Peyer's patch (tissue), 4 donors: ENCODE measurements at regions not wholly inside any gene's neighbourhood (a gene's known extent, or its start where the extent isn't known, plus 50 kb on each side); places are given as distances from the start of the nearest gene placed in this dataset.

Source experiments
- DNase-seq, 3 donors: peaks; one replicate each; pipeline ENCODE4 v3.0.0-alpha.2; 2017 to 2019
- H3K27ac ChIP-seq, 4 donors: fragments of 200-600 bp; sonication (generic); one replicate each; pipeline ENCODE4 v1.5.1; 2016 to 2019
- H3K27me3 ChIP-seq, 2 donors: fragments of 200-600 bp; sonication (generic); one replicate each; pipeline ENCODE4 v1.5.1; 2019
- H3K36me3 ChIP-seq, 3 donors: fragments of 200-600 bp; sonication (generic); one replicate each; pipeline ENCODE4 v1.5.1; 2016 to 2019
- H3K4me1 ChIP-seq, 4 donors: fragments of 200-600 bp; sonication (generic); one replicate each; pipeline ENCODE4 v1.5.1; 2016 to 2019
- H3K4me3 ChIP-seq, 4 donors: fragments of 200-600 bp; sonication (generic); 1 replicate in 3 of 4; 2 replicates in 1 of 4; pipeline ENCODE4 v1.5.1; 2016 to 2019; ENCODE audit warnings: mild to moderate bottlenecking in 1 of 4
- H3K9me3 ChIP-seq, 4 donors: fragments of 200-600 bp; sonication (generic); one replicate each; pipeline ENCODE4 v1.5.1; 2016 to 2019; ENCODE audit warnings: mild to moderate bottlenecking in 1 of 4
- POLR2A ChIP-seq, 2 donors: fragments of 450-650 bp; IDR thresholded peaks; one replicate each; pipeline ENCODE4 v1.5.1; 2017; ENCODE audit warnings: antibody characterized with exemption in 2 of 2, mild to moderate bottlenecking in 2 of 2, moderate library complexity in 2 of 2
- TF ChIP-seq, protein P1 (sequence below), 6 experiments: fragments of 450-650 bp in 4 of 6; fragments of 200-600 bp in 2 of 6; sonication (generic) in 1 of 6; IDR thresholded peaks; one replicate each; pipeline ENCODE4 v1.5.1; 2017 to 2019; ENCODE audit warnings: antibody characterized with exemption in 6 of 6, mild to moderate bottlenecking in 3 of 6, moderate library complexity in 1 of 6

DNA sequence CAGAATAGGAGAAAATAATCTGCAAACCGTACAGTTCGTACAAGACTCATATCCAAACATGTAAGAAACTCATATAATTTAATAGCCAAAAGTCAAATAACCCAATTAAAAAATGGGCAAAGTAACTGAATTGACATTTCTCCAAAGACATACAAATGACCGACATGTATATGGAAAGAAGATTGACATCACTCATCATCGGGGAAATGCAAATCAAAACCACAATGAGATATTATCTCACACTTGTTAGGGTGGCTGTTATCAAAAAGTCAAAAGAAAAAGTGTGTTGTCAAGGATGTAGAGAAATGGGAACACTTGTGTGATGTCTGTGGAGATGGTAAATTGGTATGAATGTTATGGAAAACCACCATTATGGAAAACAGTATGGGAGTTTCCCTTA lies 70.5 kb upstream of the STXBP5 start:
- Histone ChIP-seq H3K27ac (no peak overlapping the region), H3K27me3 (no peaks in the 10 kb centered on the region), H3K36me3 (no peaks in the 10 kb centered on the region), H3K4me1 (no peaks in the 10 kb centered on the region), H3K9me3 (no peaks in the 10 kb centered on the region), H3K4me3 (no peak overlapping the region)
- DNase-seq, result no peak
- TF ChIP-seq, protein P1, sequence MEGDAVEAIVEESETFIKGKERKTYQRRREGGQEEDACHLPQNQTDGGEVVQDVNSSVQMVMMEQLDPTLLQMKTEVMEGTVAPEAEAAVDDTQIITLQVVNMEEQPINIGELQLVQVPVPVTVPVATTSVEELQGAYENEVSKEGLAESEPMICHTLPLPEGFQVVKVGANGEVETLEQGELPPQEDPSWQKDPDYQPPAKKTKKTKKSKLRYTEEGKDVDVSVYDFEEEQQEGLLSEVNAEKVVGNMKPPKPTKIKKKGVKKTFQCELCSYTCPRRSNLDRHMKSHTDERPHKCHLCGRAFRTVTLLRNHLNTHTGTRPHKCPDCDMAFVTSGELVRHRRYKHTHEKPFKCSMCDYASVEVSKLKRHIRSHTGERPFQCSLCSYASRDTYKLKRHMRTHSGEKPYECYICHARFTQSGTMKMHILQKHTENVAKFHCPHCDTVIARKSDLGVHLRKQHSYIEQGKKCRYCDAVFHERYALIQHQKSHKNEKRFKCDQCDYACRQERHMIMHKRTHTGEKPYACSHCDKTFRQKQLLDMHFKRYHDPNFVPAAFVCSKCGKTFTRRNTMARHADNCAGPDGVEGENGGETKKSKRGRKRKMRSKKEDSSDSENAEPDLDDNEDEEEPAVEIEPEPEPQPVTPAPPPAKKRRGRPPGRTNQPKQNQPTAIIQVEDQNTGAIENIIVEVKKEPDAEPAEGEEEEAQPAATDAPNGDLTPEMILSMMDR (IDR thresholded peaks at IDR 0.05), result no peak
- no peak for TF ChIP-seq POLR2A (IDR thresholded peaks at IDR 0.05)

DNA sequence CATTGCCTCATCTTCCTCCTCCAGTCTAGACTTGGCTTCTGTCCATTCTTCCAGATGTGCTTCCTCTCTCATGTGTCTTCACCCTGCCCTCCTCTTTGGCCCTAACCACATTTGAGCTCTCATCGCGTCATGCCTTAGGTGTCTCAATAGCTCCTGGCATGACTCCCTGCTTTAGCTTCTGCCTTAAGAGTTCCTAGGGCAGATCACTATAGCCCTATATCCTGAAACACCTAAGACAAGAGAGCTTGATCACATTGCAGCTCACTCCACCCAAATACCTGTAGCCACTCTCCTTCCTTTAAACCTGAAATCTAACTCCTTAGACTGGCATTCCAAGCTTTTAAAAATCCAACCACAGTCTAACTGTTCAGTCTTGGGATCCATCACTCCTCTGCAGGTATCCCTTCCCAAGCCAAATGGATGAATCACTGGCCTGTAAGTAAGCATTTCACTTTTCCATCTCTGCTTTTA lies 69.0 kb upstream of the STXBP5 start:
- H3K4me3 ChIP-seq, result no peak overlapping the region
- H3K36me3 ChIP-seq, result no peaks in the 10 kb centered on the region
- H3K9me3 ChIP-seq, result no peaks in the 10 kb centered on the region
- DNase-seq, result no peak
- TF ChIP-seq POLR2A (IDR thresholded peaks at IDR 0.05), result no peak
- TF ChIP-seq, protein P1 (IDR thresholded peaks at IDR 0.05), result no peak
- H3K27me3 ChIP-seq, result no peaks in the 10 kb centered on the region
- no peaks in the 10 kb centered on the region for H3K4me1 ChIP-seq
- no peak overlapping the region for H3K27ac ChIP-seq

DNA sequence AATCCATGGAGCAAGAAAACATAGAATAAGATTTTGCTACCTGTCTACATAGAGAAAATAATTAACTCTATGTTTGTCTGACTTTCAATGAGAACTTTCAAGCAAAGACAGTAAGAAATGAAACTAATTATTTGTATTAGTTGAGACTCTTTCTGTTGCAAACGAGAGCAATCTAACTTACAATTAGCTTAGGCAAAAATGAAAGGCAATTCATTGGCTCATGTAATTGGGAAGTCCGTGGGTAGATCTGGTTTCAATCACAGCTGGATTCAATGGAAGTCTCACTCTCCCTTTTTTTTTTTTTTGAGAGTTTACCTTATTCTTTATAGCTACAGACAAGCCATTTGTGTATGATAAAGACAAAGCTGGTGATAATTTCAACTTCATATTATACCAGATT lies 68.2 kb upstream of the STXBP5 start:
- Histone ChIP-seq H3K4me1 (no peaks in the 10 kb centered on the region), H3K27me3 (no peaks in the 10 kb centered on the region), H3K36me3 (no peaks in the 10 kb centered on the region), H3K27ac (no peak overlapping the region), H3K9me3 (no peaks in the 10 kb centered on the region), H3K4me3 (no peak overlapping the region)
- TF ChIP-seq, protein P1 (IDR thresholded peaks at IDR 0.05), result no peak
- no peak for TF ChIP-seq POLR2A (IDR thresholded peaks at IDR 0.05)
- no peak for DNase-seq

DNA sequence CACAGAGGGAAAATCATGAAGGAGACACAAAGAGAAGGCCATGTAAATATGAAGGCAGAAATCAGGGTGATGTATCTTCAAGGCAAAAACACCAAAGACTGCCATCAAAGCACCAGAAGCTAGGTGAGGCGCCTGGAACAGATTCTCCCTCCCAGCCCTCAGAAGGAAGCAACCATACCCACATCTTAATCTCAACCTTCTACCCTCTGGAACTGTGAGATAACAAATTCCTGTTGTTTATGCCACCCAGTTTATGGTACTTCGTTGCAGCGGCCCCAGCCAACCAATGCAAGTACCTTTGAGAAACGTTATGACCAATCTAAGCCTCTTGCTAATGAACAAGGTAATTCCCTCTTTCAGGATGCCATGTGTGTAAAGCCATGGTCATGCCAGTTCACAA lies 66.2 kb upstream of the STXBP5 start:
- H3K4me3 ChIP-seq, result no peak overlapping the region
- no peaks in the 10 kb centered on the region for H3K27me3 ChIP-seq
- no peak for DNase-seq
- no peaks in the 10 kb centered on the region for H3K36me3 ChIP-seq
- no peaks in the 10 kb centered on the region for H3K9me3 ChIP-seq
- TF ChIP-seq POLR2A (IDR thresholded peaks at IDR 0.05), result no peak
- TF ChIP-seq, protein P1 (IDR thresholded peaks at IDR 0.05), result no peak
- H3K4me1 ChIP-seq, result no peaks in the 10 kb centered on the region
- no peak overlapping the region for H3K27ac ChIP-seq

DNA sequence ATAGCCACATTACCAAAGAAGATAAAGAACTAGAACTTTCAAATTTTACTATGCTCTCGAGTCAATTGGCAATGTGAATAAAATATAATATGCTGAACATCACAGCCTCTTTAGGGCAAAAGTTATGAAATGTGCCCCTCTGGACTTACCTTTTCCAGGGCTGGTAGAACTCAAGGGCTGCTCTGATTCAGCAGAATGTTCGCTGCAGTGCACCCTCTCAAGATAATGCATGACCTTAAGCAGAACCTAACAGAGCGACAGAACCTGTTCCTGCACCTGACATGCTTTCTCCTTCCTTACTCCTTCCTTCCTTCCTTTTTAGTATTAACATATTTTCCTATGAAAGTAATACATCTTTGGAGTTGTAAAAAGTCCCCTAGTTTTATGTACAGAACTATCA lies 65.4 kb upstream of the STXBP5 start:
- TF ChIP-seq, protein P1 (IDR thresholded peaks at IDR 0.05), result no peak
- TF ChIP-seq POLR2A (IDR thresholded peaks at IDR 0.05), result no peak
- no peaks in the 10 kb centered on the region for H3K36me3 ChIP-seq
- no peak overlapping the region for H3K4me3 ChIP-seq
- H3K9me3 ChIP-seq, result no peaks in the 10 kb centered on the region
- H3K27me3 ChIP-seq, result no peaks in the 10 kb centered on the region
- no peak for DNase-seq
- no peak overlapping the region for H3K27ac ChIP-seq
- H3K4me1 ChIP-seq, result no peaks in the 10 kb centered on the region

DNA sequence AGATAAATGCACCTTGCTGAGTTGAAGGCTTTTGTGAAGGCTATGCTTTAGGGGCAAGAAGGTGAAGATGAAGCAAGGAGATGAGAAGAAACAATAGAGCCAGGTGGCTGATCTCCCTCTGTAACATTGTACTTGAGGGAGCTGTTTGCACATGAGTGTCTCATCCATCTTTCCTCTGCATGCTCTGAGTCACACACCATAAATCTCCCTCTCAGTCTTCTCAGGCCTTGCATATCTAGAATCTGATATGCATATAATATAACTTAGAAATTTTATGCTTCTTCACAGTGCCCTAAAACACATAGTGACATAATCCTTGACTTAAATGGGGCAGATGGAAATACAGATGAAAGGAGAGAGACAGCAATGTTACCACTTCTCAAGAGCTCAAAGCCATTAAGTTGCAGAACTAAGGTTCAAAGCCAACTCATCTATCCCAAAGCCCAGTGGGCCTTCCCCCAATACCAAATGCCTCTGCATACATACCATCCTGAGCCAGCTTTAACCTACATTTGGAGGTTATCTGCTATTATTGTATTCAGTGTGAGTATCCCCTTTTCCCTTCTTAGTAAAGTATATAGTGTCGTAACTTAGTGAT lies 62.4 kb upstream of the STXBP5 start:
- H3K4me3 ChIP-seq, result no peak overlapping the region
- DNase-seq, result peak in 1 of 3 donors; percentile 51
- no peaks in the 10 kb centered on the region for H3K9me3 ChIP-seq
- no peaks in the 10 kb centered on the region for H3K4me1 ChIP-seq
- no peaks in the 10 kb centered on the region for H3K27me3 ChIP-seq
- no peaks in the 10 kb centered on the region for H3K36me3 ChIP-seq
- H3K27ac ChIP-seq, result no peak overlapping the region
- TF ChIP-seq, protein P1 (IDR thresholded peaks at IDR 0.05), result no peak
